ENCODE measurements at regions not wholly inside any gene's neighbourhood (a gene's known extent, or its start where the extent isn't known, plus 50 kb on each side); places are given as distances from the start of the nearest gene placed in this dataset.

GRCh38 chr9:108245331-108245730 is 610.5 kb downstream of the ACTL7B start:
- Histone ChIP-seq H3K27ac (ENCODE audit: low read depth, low read length) (no peak overlapping the region), H3K27me3 (ENCODE audit: control insufficient read depth, insufficient read depth, low read length) (no peaks in the 10 kb centered on the region), H3K36me3 (ENCODE audit: control insufficient read depth, insufficient read depth, low read length) (no peaks in the 10 kb centered on the region), H3K4me3 (ENCODE audit: low read depth, low read length) (no peak overlapping the region), H3K4me1 (ENCODE audit: control insufficient read depth, insufficient read depth, low read length) (0 out of 2 replicates have a peak, but pooled peaks cover 3% of the 10 kb centered on the region), H3K9me3 (ENCODE audit: control insufficient read depth, insufficient read depth, low read length) (no peaks in the 10 kb centered on the region), H3K9ac (ENCODE audit: low read depth, low read length) (no peak overlapping the region)

- H3K36me3 ChIP-seq (ENCODE audit: control insufficient read depth, insufficient read depth, low read length), result no peaks in the 10 kb centered on the region
- H3K27me3 ChIP-seq (ENCODE audit: control insufficient read depth, insufficient read depth, low read length), result no peaks in the 10 kb centered on the region
- H3K9ac ChIP-seq (ENCODE audit: low read depth, low read length), result no peak overlapping the region
- 0 out of 2 replicates have a peak, but pooled peaks cover 3% of the 10 kb centered on the region for H3K4me1 ChIP-seq (ENCODE audit: control insufficient read depth, insufficient read depth, low read length)
- H3K9me3 ChIP-seq (ENCODE audit: control insufficient read depth, insufficient read depth, low read length), result no peaks in the 10 kb centered on the region
- H3K4me3 ChIP-seq (ENCODE audit: low read depth, low read length), result no peak overlapping the region
- no peak overlapping the region for H3K27ac ChIP-seq (ENCODE audit: low read depth, low read length)
Observed at GRCh38 chr9:108244686-108245085, 611.1 kb downstream of the ACTL7B start.

DNA sequence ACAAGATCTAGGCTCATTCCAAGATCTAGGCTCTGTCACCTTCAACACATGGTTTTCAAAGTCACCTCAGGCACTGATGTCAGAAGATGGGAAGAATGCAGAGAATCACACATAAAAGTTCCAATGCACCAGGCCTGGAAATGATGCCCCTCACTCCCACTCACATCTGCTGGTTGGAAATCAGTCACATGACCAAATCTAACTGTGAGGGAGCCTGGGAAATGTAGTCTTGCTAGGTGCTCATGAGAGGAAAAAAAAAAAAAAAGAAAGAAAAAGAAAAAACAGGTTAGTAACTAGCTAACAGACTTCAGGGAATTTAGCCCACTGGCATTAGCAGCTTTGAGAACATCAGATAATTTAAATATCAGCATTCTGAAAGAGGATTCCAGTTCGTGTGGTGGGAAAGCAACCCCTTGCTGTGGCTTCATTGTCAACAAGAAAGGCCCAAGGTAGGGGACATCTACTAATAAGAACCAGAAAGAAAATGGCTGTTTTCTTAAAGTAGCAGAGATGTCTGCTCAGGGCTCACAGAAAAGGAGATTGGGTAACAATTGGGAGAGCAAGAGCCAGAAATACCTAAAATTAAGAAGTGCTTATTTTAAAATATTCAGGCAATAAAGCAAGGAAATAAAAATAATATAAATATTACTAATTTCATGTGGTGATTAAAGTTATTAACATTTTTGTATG is 614.3 kb downstream of the ACTL7B start:
- Histone ChIP-seq H3K27me3 (ENCODE audit: control insufficient read depth, insufficient read depth, low read length) (no peaks in the 10 kb centered on the region), H3K9ac (ENCODE audit: low read depth, low read length) (no peak overlapping the region), H3K27ac (ENCODE audit: low read depth, low read length) (no peak overlapping the region), H3K4me3 (ENCODE audit: low read depth, low read length) (no peak overlapping the region), H3K36me3 (ENCODE audit: control insufficient read depth, insufficient read depth, low read length) (no peaks in the 10 kb centered on the region), H3K4me1 (ENCODE audit: control insufficient read depth, insufficient read depth, low read length) (0 out of 2 replicates have a peak, but pooled peaks cover 3% of the 10 kb centered on the region), H3K9me3 (ENCODE audit: control insufficient read depth, insufficient read depth, low read length) (no peaks in the 10 kb centered on the region)

GRCh38 chr9:108239696-108240321 is 616.0 kb downstream of the ACTL7B start:
- Histone ChIP-seq H3K27me3 (ENCODE audit: control insufficient read depth, insufficient read depth, low read length) (no peaks in the 10 kb centered on the region), H3K9ac (ENCODE audit: low read depth, low read length) (no peak overlapping the region), H3K9me3 (ENCODE audit: control insufficient read depth, insufficient read depth, low read length) (no peaks in the 10 kb centered on the region), H3K4me1 (ENCODE audit: control insufficient read depth, insufficient read depth, low read length) (0 out of 2 replicates have a peak, but pooled peaks cover 3% of the 10 kb centered on the region), H3K27ac (ENCODE audit: low read depth, low read length) (no peak overlapping the region), H3K36me3 (ENCODE audit: control insufficient read depth, insufficient read depth, low read length) (no peaks in the 10 kb centered on the region), H3K4me3 (ENCODE audit: low read depth, low read length) (no peak overlapping the region)

DNA sequence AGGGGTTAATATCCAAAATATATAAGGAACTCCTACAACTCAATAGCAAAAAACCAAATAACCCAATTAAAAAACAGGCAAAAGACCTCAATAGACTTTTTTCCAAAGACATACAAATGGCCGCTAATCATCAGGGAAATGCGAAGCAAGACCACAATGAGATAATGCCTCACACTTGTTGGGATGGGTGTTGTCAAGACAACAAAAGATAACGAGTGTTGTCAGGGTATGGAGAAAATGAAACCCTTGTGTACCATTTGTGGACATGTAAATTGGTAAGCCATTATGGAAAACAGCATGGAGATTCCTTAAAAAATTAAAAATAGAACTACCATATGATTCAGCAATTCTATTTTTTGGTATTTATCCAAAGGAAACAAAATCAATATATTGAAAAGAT is 620.2 kb downstream of the ACTL7B start:
- Histone ChIP-seq H3K9me3 (ENCODE audit: control insufficient read depth, insufficient read depth, low read length) (no peaks in the 10 kb centered on the region), H3K4me1 (ENCODE audit: control insufficient read depth, insufficient read depth, low read length) (no peaks in the 10 kb centered on the region), H3K36me3 (ENCODE audit: control insufficient read depth, insufficient read depth, low read length) (no peaks in the 10 kb centered on the region), H3K9ac (ENCODE audit: low read depth, low read length) (no peak overlapping the region), H3K27me3 (ENCODE audit: control insufficient read depth, insufficient read depth, low read length) (no peaks in the 10 kb centered on the region), H3K4me3 (ENCODE audit: low read depth, low read length) (no peak overlapping the region), H3K27ac (ENCODE audit: low read depth, low read length) (no peak overlapping the region)

GRCh38 chr9:108234811-108235210 is 621.0 kb downstream of the ACTL7B start:
- Histone ChIP-seq H3K9ac (ENCODE audit: low read depth, low read length) (no peak overlapping the region), H3K4me3 (ENCODE audit: low read depth, low read length) (no peak overlapping the region), H3K4me1 (ENCODE audit: control insufficient read depth, insufficient read depth, low read length) (no peaks in the 10 kb centered on the region), H3K9me3 (ENCODE audit: control insufficient read depth, insufficient read depth, low read length) (no peaks in the 10 kb centered on the region), H3K36me3 (ENCODE audit: control insufficient read depth, insufficient read depth, low read length) (no peaks in the 10 kb centered on the region), H3K27me3 (ENCODE audit: control insufficient read depth, insufficient read depth, low read length) (no peaks in the 10 kb centered on the region), H3K27ac (ENCODE audit: low read depth, low read length) (no peak overlapping the region)

- H3K27ac ChIP-seq (ENCODE audit: low read depth, low read length), result no peak overlapping the region
- H3K4me3 ChIP-seq (ENCODE audit: low read depth, low read length), result no peak overlapping the region
- no peaks in the 10 kb centered on the region for H3K36me3 ChIP-seq (ENCODE audit: control insufficient read depth, insufficient read depth, low read length)
- H3K9me3 ChIP-seq (ENCODE audit: control insufficient read depth, insufficient read depth, low read length), result no peaks in the 10 kb centered on the region
- no peaks in the 10 kb centered on the region for H3K27me3 ChIP-seq (ENCODE audit: control insufficient read depth, insufficient read depth, low read length)
- peaks cover 10% of the 10 kb centered on the region for H3K4me1 ChIP-seq (ENCODE audit: control insufficient read depth, insufficient read depth, low read length)
- H3K9ac ChIP-seq (ENCODE audit: low read depth, low read length), result no peak overlapping the region
Observed at GRCh38 chr9:108225149-108225800, 630.5 kb downstream of the ACTL7B start.

- Histone ChIP-seq H3K9me3 (ENCODE audit: control insufficient read depth, insufficient read depth, low read length) (no peaks in the 10 kb centered on the region), H3K9ac (ENCODE audit: low read depth, low read length) (no peak overlapping the region), H3K27ac (ENCODE audit: low read depth, low read length) (no peak overlapping the region), H3K4me3 (ENCODE audit: low read depth, low read length) (no peak overlapping the region), H3K4me1 (ENCODE audit: control insufficient read depth, insufficient read depth, low read length) (peaks cover 10% of the 10 kb centered on the region), H3K36me3 (ENCODE audit: control insufficient read depth, insufficient read depth, low read length) (no peaks in the 10 kb centered on the region), H3K27me3 (ENCODE audit: control insufficient read depth, insufficient read depth, low read length) (no peaks in the 10 kb centered on the region)
Observed at GRCh38 chr9:108224716-108225115, 631.1 kb downstream of the ACTL7B start.

GRCh38 chr9:108219664-108220063 is 636.1 kb downstream of the ACTL7B start:
- Histone ChIP-seq H3K9ac (ENCODE audit: low read depth, low read length) (no peak overlapping the region), H3K36me3 (ENCODE audit: control insufficient read depth, insufficient read depth, low read length) (no peaks in the 10 kb centered on the region), H3K4me1 (ENCODE audit: control insufficient read depth, insufficient read depth, low read length) (no peaks in the 10 kb centered on the region), H3K27ac (ENCODE audit: low read depth, low read length) (no peak overlapping the region), H3K27me3 (ENCODE audit: control insufficient read depth, insufficient read depth, low read length) (no peaks in the 10 kb centered on the region), H3K4me3 (ENCODE audit: low read depth, low read length) (no peak overlapping the region), H3K9me3 (ENCODE audit: control insufficient read depth, insufficient read depth, low read length) (no peaks in the 10 kb centered on the region)

- no peaks in the 10 kb centered on the region for H3K27me3 ChIP-seq (ENCODE audit: control insufficient read depth, insufficient read depth, low read length)
- no peaks in the 10 kb centered on the region for H3K4me1 ChIP-seq (ENCODE audit: control insufficient read depth, insufficient read depth, low read length)
- H3K9ac ChIP-seq (ENCODE audit: low read depth, low read length), result no peak overlapping the region
- no peaks in the 10 kb centered on the region for H3K36me3 ChIP-seq (ENCODE audit: control insufficient read depth, insufficient read depth, low read length)
- H3K9me3 ChIP-seq (ENCODE audit: control insufficient read depth, insufficient read depth, low read length), result no peaks in the 10 kb centered on the region
- no peak overlapping the region for H3K4me3 ChIP-seq (ENCODE audit: low read depth, low read length)
- no peak overlapping the region for H3K27ac ChIP-seq (ENCODE audit: low read depth, low read length)
Observed at GRCh38 chr9:108217431-108218349, 638.1 kb downstream of the ACTL7B start.

Measured in HUES48 (cell line).